GM18873 (cell line): ENCODE measurements at regions not wholly inside any gene's neighbourhood (a gene's known extent, or its start where the extent isn't known, plus 50 kb on each side); places are given as distances from the start of the nearest gene placed in this dataset.
"Not testable (repeated sequence)": the region's sequence is repeated elsewhere in the genome, so short reads cannot be mapped to it uniquely, and the experiment has no call there.

Experiments used
- ATAC-seq: cut with Tn5 transposase; IDR thresholded peaks from one replicate; pipeline ENCODE4 v1.9.1; 2021; ENCODE audit warnings: mild to moderate bottlenecking, moderate library complexity, moderate number of reproducible peaks; ENCODE audit not compliant: unreplicated experiment, low FRiP score

- ATAC-seq = no peak
Observed at GRCh38 chr9:19922476-19923118, 133.8 kb upstream of the SLC24A2 start.

- no peak for ATAC-seq
Observed at GRCh38 chr9:19920401-19920800, 131.6 kb upstream of the SLC24A2 start.

- no peak for ATAC-seq
Observed at GRCh38 chr9:19918630-19919029, 129.8 kb upstream of the SLC24A2 start.

GRCh38 chr9:19914044-19914443, 125.2 kb upstream of the SLC24A2 start:
- ATAC-seq = no peak

- ATAC-seq = no peak
Observed at GRCh38 chr9:19913151-19913550, 124.3 kb upstream of the SLC24A2 start.

GRCh38 chr9:19903076-19903475, 114.2 kb upstream of the SLC24A2 start:
- no peak for ATAC-seq

GRCh38 chr9:19901586-19901985, 112.7 kb upstream of the SLC24A2 start:
- ATAC-seq = no peak

GRCh38 chr9:19896161-19896560, 107.3 kb upstream of the SLC24A2 start:
- no peak for ATAC-seq

GRCh38 chr9:19895578-19895977, 106.7 kb upstream of the SLC24A2 start:
- not testable (repeated sequence) for ATAC-seq

GRCh38 chr9:19895006-19895405, 106.2 kb upstream of the SLC24A2 start:
- no peak for ATAC-seq

GRCh38 chr9:19885608-19886007, 96.8 kb upstream of the SLC24A2 start:
- no peak for ATAC-seq

- ATAC-seq = no peak
Observed at GRCh38 chr9:19879062-19879461, 90.2 kb upstream of the SLC24A2 start.

- no peak for ATAC-seq
Observed at GRCh38 chr9:19876569-19877316, 87.9 kb upstream of the SLC24A2 start.

- ATAC-seq = no peak
Observed at GRCh38 chr9:19875291-19875920, 86.6 kb upstream of the SLC24A2 start.

GRCh38 chr9:19873188-19873587, 84.4 kb upstream of the SLC24A2 start:
- not testable (repeated sequence) for ATAC-seq

GRCh38 chr9:19870988-19871387, 82.2 kb upstream of the SLC24A2 start:
- no peak for ATAC-seq

GRCh38 chr9:19840953-19841352, 52.1 kb upstream of the SLC24A2 start:
- no peak for ATAC-seq
